RPMI7951 (cell line): ENCODE measurements at regions not wholly inside any gene's neighbourhood (a gene's known extent, or its start where the extent isn't known, plus 50 kb on each side); places are given as distances from the start of the nearest gene placed in this dataset.

Experiments
- DNase-seq: peaks from one replicate; pipeline ENCODE4 v3.0.0-alpha.2; 2012; ENCODE audit warnings: low read depth

DNA sequence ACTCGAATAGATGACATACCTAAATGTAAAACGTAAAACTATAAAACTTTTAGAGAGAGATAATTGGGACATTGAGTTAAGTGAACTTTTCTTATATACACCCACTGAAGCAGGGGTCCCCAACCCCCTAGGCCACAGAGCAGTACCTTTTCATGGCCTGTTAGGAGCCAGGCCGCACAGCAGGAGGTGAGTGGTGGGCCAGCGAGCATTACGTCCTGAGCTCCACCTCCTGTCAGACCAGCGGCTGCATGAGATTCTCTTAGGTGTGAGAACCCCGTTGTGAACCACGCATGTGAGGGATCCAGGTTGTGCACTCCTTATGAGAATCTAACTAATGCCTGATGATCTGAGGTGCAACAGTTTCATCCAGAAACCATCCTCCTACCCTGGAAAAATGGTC lies 114.8 kb downstream of the HMX1 start:
- DNase-seq: no peak

DNA sequence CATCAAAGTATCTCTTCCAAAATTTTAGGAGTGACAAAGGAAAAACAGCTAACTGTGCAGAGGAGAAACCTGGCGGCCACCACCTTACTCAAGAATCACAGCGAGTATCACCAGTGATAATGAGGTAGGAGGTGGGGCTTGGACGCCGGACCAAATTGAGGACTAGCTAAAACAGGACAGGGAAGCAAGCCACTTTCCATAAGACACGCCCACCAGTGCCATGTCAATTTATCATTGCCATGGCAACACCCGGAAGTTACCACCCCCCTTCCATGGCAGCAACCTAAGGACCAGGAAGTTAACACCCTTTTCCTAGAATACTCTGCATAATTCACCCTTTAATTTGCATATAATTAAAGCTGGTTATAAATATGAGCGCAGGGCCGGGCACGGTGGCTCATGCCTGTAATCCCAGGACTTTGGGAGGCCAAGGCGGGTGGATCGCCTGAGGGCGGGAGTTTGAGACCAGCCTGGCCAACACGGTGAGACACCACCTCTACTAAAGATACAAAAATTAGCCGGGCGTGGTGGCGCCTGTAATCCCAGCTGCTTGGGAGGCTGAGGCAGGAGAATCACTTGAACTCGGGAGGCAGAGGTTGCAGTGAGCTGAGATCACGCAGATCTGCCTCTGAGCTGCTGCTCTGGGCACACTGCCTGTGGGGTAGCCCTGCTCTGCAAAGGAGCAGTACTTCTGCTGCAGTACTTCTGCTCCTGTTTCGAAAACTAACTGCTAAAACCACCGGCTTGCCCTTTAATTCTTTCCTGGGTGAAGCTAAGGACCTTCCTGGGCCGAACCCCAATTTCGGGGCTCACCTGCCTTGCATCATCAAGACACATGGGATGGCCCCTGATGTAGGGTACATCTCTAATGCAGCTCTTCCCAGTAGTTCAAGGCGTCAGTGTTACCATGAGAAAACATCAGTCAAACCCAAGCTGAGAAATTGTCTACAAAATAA lies 116.7 kb downstream of the HMX1 start:
- DNase-seq: no peak

DNA sequence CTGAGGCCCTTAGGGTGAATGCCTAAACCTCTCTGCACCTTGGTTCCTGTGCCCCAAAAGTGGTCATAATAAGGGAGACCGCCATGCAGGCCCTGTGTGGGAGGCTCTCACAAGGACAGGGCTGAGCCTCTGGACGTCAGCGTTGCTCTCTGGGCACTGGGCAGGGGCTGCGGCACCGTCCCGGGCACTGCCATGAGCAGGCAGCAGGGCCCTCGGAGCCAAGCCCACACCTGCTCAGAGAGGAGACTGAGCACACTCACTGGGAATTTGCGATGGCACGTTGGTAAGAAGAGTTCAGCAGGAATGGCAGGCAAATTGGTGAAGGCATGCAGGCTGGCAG lies 123.4 kb downstream of the HMX1 start:
- DNase-seq: no peak

DNA sequence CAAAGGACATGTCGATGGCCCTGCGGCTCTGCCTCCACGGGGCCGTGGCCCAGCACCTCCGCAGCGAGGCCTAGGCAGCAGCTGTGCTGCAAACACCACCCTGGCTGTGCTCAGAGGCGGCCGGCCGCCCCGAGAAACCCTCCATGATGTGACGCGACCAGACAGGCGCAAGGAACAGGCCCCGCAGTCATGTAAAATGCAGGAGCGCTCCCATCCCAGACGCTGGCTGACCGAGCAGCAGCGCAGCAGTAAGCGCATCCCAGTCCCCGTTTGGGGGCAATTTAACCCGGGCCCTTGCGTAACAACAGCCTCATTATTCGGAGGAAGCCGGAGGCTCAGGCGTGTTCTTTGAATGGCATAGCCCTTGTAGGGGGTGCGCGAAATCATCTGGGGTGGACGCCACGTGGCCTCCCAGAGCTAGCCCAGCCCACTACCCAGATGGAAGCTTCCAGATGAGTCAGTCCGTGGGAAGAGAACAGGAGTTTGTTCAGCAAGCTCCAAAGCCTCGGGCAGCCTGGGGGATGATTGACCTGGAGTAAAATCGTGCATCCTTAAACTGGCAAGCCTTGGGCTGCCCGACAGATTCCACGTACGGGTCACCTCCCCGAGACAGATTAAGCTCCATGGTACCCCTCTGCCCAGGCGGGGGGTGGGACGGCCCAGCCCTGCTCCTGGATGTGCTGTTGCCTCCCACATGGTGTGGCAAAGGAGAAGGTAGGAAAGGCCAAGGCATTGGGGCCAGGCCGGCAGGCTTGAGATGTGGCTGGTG lies 124.0 kb downstream of the HMX1 start:
- no peak for DNase-seq

DNA sequence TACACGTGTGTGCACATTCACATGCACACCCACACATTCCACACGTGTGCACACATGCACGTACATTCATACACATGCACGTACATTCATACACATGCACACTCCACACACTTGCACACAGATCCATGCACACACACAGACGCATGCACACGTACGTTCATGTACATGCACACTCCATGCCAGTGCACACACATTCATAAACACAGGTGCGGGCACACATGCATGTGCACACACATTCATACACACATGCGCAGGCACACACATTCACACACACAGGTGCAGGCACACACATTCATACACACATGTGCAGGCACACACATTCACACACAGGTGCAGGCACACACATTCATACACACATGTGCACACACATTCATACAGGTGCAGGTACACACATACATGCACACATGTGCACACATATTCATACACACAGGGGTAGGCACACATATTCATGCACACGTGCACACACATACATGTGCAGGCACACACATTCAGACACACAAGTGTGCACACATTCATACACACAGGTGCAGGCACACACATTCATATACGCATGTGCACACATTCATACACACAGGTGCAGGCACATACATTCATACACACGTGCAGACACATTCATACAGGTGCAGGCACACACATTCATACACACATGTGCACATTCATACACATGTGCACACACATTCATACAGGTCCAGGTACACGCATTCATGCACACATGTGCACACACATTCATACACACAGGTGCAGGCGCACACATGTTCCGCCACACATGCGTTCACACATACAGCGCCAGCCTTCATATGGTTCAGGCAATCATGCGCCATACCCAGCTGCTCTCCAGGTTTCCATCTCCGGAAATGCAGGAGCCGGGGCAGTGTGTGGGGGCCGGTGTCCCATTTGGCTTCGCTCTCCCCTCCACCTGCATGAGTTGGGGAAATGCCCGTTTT lies 124.8 kb downstream of the HMX1 start:
- no peak for DNase-seq

DNA sequence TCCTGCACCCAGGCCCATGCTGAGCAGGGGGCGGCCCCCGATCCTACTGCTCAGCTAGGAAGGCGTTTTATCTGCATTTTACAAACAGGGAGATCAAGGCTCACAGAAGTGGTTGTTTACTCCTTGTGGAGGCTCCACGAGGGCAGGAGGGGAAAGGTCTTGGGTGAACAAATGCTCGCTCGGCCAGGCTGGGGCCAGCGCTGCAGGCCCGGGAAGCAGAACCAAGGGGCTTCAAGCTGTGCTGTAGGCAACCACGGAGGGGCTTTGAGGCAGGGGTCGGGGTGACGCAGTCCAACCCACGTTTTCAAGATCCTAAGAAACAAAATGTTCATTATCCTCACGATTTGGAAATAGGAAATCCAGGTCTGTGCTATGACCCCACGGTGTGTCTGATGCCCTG lies 125.8 kb downstream of the HMX1 start:
- no peak for DNase-seq

DNA sequence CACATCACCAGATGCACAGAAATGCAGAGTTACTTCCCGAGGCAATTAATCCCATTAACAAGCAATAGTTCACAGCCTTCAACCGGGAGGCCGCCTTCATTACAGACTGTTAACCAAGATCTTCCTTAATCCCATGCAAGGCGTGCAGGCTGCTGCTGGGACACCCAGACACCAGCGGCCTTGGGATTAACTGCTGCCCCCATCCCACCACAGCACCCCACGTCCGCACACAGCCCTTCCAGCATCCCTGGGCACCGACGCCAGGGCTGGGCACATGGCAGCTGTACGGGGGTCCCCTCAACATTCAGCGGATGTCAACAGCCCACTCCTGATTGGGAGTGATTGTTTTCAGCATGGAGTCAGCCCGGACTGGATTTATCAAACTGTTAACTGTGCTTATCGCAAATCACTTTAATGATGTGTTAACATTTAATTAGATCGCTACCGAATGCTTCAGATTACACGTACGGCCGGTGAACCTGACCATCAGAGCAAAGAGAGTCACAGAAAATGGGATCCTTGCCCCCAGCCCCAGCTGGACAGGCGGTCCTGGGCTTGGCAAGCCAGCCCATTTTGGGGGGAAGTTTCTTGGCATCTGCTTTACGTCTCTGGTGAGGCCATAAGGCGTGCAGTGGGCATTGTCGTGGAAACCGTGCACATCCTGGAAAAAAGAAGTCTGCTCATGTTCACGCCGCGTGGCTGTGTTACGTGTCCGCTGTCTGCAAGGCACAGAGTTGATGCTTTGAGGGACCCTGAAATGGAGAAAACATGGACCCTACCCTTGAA lies 126.4 kb downstream of the HMX1 start:
- DNase-seq: no peak

DNA sequence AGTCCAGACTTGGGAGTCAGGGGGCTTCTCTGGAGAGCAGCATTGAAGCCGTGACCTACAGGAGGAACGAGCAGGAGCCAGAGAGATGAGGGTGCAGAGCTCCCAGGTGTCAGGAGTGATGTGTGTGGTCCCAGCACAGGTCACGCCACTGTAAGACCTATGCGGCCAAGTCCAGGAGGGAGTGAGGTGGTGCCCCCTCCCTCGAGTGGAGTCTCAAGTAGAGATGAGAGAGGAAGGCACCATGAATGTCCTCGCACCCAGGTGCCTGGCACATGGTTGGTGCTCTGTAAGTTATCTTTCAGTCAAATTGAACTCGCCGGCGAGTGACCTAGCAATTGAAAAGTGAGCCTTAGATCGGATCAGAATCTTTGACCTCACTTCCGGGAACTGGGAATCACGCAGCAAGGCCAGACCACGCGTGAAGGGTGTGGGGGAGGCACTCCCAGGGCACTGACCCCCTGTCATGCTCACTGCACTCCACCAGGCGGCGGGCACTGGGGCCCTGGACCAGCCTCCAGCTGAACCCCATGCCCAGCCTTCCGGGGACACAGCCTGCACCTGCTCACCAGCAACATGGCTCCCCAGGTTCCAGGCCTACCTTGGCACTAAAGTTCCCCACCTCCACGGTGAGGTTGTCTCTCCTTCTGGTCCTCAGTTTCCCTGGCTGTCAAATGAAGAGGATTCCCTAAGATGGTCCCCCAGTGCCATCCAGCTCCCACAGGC lies 127.4 kb downstream of the HMX1 start:
- no peak for DNase-seq

DNA sequence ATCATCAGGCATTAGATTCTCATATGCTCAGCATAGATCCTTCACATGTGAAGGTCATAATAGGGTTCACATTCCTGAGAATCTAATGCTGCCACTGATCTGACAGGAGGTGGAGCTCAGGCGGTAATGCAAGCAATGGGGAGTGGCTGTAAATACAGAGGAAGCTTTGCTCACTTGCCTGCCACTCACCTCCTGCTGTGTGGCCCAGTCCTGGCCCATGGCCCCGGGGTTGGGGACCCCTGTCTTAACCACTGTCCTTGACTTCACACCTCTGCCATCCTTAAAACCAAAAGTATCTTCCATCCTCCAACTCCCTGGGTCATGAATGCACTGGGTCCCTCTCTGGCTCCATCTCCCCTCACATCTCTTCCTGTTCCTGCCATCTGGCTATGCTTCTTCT lies 129.1 kb downstream of the HMX1 start:
- DNase-seq: no peak

DNA sequence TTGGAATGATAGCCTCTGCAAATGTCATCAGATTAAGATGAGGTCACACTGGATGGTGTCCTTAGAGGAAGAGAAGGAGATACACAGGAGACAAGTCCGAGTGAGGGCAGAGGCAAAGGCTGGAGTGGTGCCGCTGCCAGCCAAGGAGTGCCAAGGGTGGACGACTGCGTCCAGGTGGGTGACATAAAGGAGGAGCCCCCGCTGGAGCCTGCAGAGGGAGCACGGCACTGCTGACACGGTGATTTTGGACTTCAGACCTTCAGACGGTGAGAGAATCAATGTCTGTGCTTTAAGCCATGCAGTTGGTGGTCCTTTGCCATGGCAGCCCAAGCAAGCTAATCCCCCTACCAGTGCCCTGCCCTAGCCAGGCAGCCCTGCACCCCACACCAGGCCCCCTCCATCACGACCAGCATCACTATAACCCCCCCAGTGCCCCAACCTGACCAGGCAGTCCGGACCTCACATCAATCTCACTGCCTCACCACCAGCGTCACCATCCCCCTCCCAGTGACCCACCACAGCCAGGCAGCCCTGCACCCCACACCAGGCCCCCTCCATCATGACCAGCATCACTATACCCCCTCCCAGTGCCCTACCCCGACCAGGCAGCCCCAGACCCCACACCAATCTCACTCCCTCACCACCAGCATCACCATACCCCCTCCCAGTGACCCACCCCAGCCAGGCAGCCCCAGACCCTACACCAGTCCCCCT lies 130.0 kb downstream of the HMX1 start:
- no peak for DNase-seq

DNA sequence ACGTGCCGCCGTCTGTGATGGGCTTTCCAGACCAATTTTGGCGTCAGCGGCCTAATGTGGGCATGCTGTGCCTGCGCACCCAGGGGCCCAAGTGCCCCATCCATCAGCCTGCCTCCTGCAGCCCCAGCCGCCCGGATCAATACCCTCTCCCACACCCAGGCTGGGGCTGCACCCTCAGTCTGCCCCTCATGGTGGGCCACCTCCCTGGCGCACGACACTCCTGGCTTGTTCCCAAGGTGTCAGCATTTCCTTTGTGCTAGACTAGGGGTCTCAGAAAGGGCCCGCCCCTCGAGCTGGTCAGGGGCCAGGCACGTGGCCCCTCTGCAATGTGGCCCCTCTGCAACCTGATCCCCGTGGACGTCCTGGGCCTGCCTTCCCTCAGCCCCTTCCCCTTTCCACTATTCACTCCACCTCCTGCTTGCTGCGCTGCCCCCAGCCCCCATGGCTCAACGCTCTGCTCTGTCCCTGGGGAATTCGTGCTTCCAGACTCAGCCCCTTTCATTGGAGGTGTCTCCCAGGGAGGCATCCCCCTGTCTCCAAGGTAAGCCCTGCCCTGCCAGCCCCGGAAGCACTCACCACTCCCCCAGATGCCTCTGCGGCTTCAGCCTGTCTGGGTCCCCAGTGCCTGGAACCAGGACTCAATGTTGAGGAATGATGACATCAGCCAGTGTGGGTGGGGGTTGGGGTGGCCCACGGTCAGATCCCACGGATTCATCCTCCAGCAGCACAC lies 130.8 kb downstream of the HMX1 start:
- DNase-seq: no peak

DNA sequence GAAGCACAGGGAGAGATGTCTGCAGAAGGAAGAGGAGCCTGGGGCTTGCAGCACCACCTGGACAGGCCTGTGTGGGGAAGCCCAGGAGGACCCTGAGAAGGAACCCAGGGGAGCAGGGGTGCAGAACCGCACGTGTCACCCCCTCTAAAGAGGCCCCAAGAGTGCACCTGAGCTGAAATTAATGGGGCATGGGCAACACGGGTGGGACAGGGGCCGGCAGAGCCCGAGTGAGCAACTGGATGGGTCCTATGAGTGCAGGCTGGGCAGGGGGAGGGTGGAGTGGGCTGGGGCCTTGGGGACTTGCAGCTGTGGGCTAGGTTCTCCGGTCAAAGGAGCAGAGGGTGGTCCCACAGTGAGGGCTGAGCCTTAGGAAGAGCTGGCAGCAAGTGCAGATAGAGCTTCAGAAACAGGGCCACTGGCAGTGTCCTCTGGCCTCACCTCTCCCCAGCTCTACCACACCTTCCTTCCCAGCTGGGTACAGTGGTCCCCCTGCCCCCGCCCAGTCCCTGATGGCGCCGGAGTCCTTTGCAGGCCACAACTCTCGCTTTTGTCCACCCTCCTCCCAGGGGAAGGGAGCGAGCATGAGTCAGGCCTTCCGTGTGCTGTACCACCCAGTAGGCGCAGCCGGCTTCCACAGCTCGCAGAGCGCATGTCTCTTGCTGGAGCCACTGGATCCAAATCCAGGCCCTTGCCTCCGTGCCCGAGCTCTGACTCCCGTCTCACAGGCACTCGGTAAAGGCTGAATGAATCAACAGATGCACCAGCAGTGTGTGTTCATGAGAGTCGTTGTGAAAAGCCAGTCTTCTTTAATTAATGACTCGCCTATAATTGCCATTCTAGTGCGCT lies 131.6 kb downstream of the HMX1 start:
- no peak for DNase-seq

DNA sequence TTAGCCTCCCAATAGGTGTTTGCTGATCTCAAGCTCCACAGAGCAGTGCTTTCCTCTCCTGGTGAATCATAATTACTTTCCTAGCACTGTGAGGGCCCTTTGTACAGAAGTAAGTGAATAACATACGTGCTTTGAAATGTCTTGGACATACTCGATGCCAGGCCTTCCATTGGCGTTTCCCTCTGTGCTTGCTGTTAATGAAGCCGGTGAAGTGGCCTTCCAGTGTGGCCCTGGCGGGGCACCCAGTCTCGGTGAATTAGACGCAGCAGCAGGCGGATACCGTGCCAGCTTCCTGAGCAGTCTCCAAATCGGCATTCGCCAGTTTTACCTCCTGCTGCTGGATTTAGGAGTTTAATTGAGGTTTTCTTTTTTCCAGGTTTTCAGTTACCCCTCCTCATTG lies 132.3 kb downstream of the HMX1 start:
- no peak for DNase-seq

DNA sequence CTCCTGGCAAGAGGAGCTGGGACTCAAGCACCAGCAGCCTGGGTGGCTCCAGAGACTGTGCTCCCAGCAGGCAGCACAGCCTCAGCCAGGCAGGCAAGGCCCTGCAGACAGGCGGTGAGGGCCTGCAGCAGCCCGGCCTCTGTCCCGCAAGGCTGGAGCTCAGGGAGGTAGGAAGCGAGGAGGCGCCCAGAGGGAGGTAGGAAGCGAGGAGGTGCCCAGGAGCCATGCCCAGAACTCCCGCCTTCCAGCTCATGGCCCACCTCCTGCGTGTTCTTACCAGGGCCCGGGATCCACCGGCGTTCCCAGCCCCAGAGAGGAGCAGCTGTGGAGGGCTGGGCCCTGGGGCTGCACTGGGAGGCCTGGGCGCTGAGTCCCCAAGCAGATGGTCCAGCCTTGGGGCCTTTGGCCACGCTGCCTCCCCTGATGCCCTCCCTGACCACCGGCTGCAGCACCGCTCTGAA lies 133.1 kb downstream of the HMX1 start:
- no peak for DNase-seq

DNA sequence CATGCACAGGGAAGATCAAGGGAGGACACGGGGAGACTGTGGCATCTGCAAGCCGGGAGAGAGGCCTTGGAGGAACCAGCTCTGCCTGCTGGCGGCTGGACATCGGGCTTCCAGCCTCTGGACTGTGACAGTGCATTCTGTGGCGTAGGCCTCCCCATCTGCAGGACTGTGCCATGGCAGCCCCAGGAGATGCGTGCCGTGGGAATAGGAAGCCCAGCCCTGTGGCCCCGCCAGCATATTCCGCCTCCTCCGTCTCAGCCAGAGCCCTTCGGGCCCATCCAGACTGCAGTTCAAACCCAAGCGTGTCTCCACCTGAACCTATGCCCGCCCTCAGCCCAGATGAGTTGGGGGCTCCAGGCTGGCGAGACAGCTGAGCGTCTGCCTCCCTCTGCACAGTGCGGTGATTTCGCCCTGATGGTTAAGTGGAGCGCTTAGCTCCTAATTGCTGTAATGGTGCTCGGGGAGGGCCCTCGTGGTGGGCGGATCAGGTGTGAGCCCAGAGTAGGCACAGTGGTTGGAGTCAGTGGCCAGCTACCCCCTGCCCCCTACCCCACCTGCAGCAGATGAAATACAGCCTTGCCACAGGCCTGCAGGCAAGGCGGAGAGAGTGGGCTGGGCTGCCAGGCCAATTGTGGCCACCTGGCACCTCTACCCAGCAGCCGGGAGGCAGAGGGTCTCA lies 133.9 kb downstream of the HMX1 start:
- DNase-seq: no peak

DNA sequence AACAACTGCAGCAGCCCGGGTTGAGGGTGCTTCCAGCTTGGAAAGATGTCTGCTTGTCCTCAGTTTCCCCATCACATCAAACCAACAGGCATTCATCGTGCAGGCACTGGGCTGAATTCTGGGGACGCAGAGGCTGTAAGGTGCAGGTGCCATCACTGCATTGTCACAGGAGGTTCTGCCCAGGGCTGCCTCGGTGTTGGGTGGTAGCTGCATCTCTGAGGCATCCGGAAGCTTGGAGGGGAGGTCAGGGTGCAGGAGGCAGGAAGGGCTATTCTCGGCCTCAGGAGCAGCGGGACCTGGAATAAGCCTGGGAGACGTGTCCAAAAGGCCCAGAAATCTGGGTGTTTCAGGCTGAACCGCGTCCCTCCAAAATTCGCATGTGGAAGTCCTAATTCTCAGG lies 134.6 kb downstream of the HMX1 start:
- no peak for DNase-seq

DNA sequence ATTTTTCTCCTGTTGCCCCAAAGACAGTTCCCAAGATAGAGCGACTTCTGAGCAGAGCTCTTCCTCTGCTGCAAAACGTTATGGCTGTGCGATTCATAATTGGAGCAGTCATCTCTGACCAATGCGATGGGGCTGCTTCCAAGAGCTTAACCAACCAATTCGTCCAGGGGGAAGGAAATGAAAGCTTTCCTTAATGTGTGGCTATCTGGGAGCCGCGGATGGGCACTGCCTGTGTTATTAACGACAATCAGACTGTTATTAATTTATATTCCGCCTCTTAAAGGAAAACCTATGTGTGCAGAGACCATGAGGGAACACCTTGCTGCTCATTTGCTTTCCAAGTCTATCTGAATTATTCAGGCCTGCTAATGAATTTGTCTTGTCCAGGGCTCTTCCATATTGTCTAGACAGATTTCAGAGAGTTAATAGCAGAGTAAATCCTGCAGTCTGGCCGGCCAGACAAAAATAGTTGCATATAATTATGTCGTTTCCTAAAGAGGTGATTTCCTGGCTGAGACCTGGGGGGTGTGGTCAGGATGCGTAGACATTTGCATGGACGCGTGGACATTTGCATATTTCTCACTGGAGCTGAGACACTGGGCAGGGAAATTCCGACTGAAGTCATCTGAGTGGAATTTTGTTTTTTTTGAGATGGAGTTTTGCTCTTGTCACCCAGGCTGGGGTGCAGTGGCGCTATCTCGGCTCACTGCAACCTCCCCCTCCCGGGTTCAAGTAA lies 135.4 kb downstream of the HMX1 start:
- DNase-seq: no peak
